Right lobe of liver (tissue), 4 donors: ENCODE measurements at regions not wholly inside any gene's neighbourhood (a gene's known extent, or its start where the extent isn't known, plus 50 kb on each side); places are given as distances from the start of the nearest gene placed in this dataset.

ENCODE experiments used
- POLR2A ChIP-seq: fragments of 450-650 bp; IDR thresholded peaks from one replicate; pipeline ENCODE4 v1.6.1; 2017; ENCODE audit warnings: antibody characterized with exemption, mild to moderate bottlenecking
- TF ChIP-seq, protein P1 (sequence below), 4 donors: fragments of 200-600 bp in 3 of 4; fragments of 450-650 bp in 1 of 4; IDR thresholded peaks; one replicate each; pipeline versions ENCODE4 v1.5.1 to v1.8.0; 2016 to 2022; ENCODE audit warnings: antibody characterized with exemption in 4 of 4, mild to moderate bottlenecking in 2 of 4
- donor health status: DM: no; HTN: no; CAD: no.
- donor health status: DM: no; HTN: no; CAD: no.
- donor health status: DM: no; HTN: yes; CAD: no.

DNA sequence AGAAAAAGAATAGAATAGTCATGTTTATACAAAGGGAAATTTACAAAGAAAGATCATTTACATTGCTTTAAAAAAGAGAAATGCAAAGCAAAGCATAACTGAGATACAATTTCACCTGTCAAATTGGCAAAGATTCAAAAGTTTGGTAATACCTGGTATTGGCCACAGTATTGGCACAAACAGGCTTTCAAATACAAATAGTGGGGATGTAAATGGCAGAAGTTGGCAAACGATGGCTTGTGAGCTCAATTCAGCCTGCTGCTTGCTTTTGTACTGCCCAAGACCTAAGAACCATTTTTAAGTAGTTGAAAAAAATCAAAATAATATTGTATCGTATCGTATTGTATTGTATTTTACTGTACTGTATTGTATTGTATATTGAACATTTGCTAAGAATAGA lies 194.5 kb upstream of the JAG1 start:
- TF ChIP-seq, protein P1, sequence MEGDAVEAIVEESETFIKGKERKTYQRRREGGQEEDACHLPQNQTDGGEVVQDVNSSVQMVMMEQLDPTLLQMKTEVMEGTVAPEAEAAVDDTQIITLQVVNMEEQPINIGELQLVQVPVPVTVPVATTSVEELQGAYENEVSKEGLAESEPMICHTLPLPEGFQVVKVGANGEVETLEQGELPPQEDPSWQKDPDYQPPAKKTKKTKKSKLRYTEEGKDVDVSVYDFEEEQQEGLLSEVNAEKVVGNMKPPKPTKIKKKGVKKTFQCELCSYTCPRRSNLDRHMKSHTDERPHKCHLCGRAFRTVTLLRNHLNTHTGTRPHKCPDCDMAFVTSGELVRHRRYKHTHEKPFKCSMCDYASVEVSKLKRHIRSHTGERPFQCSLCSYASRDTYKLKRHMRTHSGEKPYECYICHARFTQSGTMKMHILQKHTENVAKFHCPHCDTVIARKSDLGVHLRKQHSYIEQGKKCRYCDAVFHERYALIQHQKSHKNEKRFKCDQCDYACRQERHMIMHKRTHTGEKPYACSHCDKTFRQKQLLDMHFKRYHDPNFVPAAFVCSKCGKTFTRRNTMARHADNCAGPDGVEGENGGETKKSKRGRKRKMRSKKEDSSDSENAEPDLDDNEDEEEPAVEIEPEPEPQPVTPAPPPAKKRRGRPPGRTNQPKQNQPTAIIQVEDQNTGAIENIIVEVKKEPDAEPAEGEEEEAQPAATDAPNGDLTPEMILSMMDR (IDR thresholded peaks at IDR 0.05): no peak
- TF ChIP-seq POLR2A: no peak
